ENCODE measurements at regions not wholly inside any gene's neighbourhood (a gene's known extent, or its start where the extent isn't known, plus 50 kb on each side); places are given as distances from the start of the nearest gene placed in this dataset.

- TF ChIP-seq CTCF (IDR thresholded peaks at IDR 0.05) (no peak), POLR2A (IDR thresholded peaks at IDR 0.05) (no peak)
Measured at GRCh38 chr6:12350644-12351170, 60.5 kb downstream of the EDN1 start.

All from esophagus squamous epithelium (tissue), 4 donors.